ENCODE measurements at regions not wholly inside any gene's neighbourhood (a gene's known extent, or its start where the extent isn't known, plus 50 kb on each side); places are given as distances from the start of the nearest gene placed in this dataset.
A peak's percentile ranks its signal among the peaks of the same experiment; 100 is the strongest.

- H3K27me3 ChIP-seq (ENCODE audit: insufficient read depth) = no peaks in the 10 kb centered on the region
- H2AFZ ChIP-seq = 0 out of 2 replicates have a peak overlapping the region, but pooled peaks have one; percentile 4
- no peaks in the 10 kb centered on the region; the same call in 2 of the 3 replicates for H3K4me1 Mint-ChIP-seq
- TF ChIP-seq ZNF331 (CRISPR knock-in tag; IDR thresholded peaks at IDR 0.05; ENCODE audit: low read depth) (no peak), NANOG (IDR thresholded peaks at IDR 0.05; ENCODE audit: borderline replicate concordance) (no peak), EZH2 (IDR thresholded peaks at IDR 0.05; ENCODE audit: low read depth, unreplicated experiment) (no peak), EZH2phosphoT487 (IDR thresholded peaks at IDR 0.05; ENCODE audit: unreplicated experiment) (no peak), REST (IDR thresholded peaks at IDR 0.05; ENCODE audit: unreplicated experiment) (no peak), STAT1 (IDR thresholded peaks at IDR 0.05; ENCODE audit: unreplicated experiment) (no peak), JUNB (IDR thresholded peaks at IDR 0.05; ENCODE audit: unreplicated experiment) (no peak), CTCF (conservative IDR thresholded peaks at IDR 0.05; ENCODE audit: low read depth in 2 of 2) (no peak), CREB1 (CRISPR knock-in tag; IDR thresholded peaks at IDR 0.05; ENCODE audit: low read depth) (no peak)
- 0 out of 3 replicates have a peak, but pooled peaks cover 2% of the 10 kb centered on the region for H3K9me3 Mint-ChIP-seq
- peaks cover 2% of the 10 kb centered on the region for H3K27me3 Mint-ChIP-seq (ENCODE audit: insufficient read depth, low read depth, poor library complexity)
- no peaks in the 10 kb centered on the region for H3K36me3 Mint-ChIP-seq (ENCODE audit: low read depth)
- H3K9me2 ChIP-seq (ENCODE audit: insufficient read depth) = no peaks in the 10 kb centered on the region
- no peak overlapping the region for H3K4me3 ChIP-seq
- H3K27ac ChIP-seq (ENCODE audit: low read depth) = no peak overlapping the region
- DNase-seq (ENCODE audit: low spot score) = peak; percentile 5
- no peak overlapping the region for H3K4me3 Mint-ChIP-seq
- no peak overlapping the region for H3K4me2 ChIP-seq
- no peaks in the 10 kb centered on the region for H3F3A ChIP-seq (replicated peaks; ENCODE audit: low read depth)
- peak; percentile 56 for ATAC-seq
- H3K27ac Mint-ChIP-seq = no peak overlapping the region
- no peaks in the 10 kb centered on the region for H3K4me1 ChIP-seq (ENCODE audit: insufficient read depth)
- no peaks in the 10 kb centered on the region for H3K36me3 ChIP-seq (ENCODE audit: insufficient read depth)
- H3K79me2 ChIP-seq (replicated peaks; ENCODE audit: insufficient read depth) = no peaks in the 10 kb centered on the region
- H4K20me1 ChIP-seq (replicated peaks; ENCODE audit: insufficient read depth) = no peaks in the 10 kb centered on the region
Measured at GRCh38 chr17:52827526-52827925, 669.0 kb upstream of the CA10 start.

- Histone ChIP-seq H2AFZ (peak overlapping the region; percentile 94), H3F3A (replicated peaks; ENCODE audit: low read depth) (no peaks in the 10 kb centered on the region), H3K4me1 (ENCODE audit: insufficient read depth) (no peaks in the 10 kb centered on the region), H3K27ac (ENCODE audit: low read depth) (no peak overlapping the region), H3K36me3 (ENCODE audit: insufficient read depth) (no peaks in the 10 kb centered on the region), H3K4me2 (no peak overlapping the region), H4K20me1 (replicated peaks; ENCODE audit: insufficient read depth) (no peaks in the 10 kb centered on the region), H3K9me2 (ENCODE audit: insufficient read depth) (0 out of 2 replicates have a peak, but pooled peaks cover 3% of the 10 kb centered on the region), H3K4me3 (no peak overlapping the region), H3K79me2 (replicated peaks; ENCODE audit: insufficient read depth) (no peaks in the 10 kb centered on the region), H3K27me3 (ENCODE audit: insufficient read depth) (no peaks in the 10 kb centered on the region)
- no peak overlapping the region for H3K4me3 Mint-ChIP-seq
- H3K27ac Mint-ChIP-seq = no peak overlapping the region
- DNase-seq (ENCODE audit: low spot score) (no peak), ATAC-seq (peak; percentile 45)
- peaks cover 2% of the 10 kb centered on the region for H3K27me3 Mint-ChIP-seq (ENCODE audit: insufficient read depth, low read depth, poor library complexity)
- 0 out of 3 replicates have a peak, but pooled peaks cover 2% of the 10 kb centered on the region for H3K9me3 Mint-ChIP-seq
- H3K36me3 Mint-ChIP-seq (ENCODE audit: low read depth) = no peaks in the 10 kb centered on the region
- no peaks in the 10 kb centered on the region; the same call in 2 of the 3 replicates for H3K4me1 Mint-ChIP-seq
- TF ChIP-seq CTCF (conservative IDR thresholded peaks at IDR 0.05; ENCODE audit: low read depth in 2 of 2) = no peak
- TF ChIP-seq NANOG (IDR thresholded peaks at IDR 0.05; ENCODE audit: borderline replicate concordance) = no peak
- TF ChIP-seq EZH2 (IDR thresholded peaks at IDR 0.05; ENCODE audit: low read depth, unreplicated experiment) = no peak
- TF ChIP-seq CREB1 (CRISPR knock-in tag; IDR thresholded peaks at IDR 0.05; ENCODE audit: low read depth) = no peak
- TF ChIP-seq EZH2phosphoT487 (IDR thresholded peaks at IDR 0.05; ENCODE audit: unreplicated experiment) = no peak
- TF ChIP-seq REST (IDR thresholded peaks at IDR 0.05; ENCODE audit: unreplicated experiment) = no peak
- TF ChIP-seq JUNB (IDR thresholded peaks at IDR 0.05; ENCODE audit: unreplicated experiment) = no peak
- TF ChIP-seq POLR2AphosphoS5 (IDR thresholded peaks at IDR 0.05; ENCODE audit: low read depth) = no peak
- TF ChIP-seq ZNF114 (CRISPR knock-in tag; IDR thresholded peaks at IDR 0.05) = no peak
Measured at GRCh38 chr17:52824542-52824941, 666.0 kb upstream of the CA10 start.

All from GM23338 (cell line).